ENCODE measurements at regions not wholly inside any gene's neighbourhood (a gene's known extent, or its start where the extent isn't known, plus 50 kb on each side); places are given as distances from the start of the nearest gene placed in this dataset.

DNA sequence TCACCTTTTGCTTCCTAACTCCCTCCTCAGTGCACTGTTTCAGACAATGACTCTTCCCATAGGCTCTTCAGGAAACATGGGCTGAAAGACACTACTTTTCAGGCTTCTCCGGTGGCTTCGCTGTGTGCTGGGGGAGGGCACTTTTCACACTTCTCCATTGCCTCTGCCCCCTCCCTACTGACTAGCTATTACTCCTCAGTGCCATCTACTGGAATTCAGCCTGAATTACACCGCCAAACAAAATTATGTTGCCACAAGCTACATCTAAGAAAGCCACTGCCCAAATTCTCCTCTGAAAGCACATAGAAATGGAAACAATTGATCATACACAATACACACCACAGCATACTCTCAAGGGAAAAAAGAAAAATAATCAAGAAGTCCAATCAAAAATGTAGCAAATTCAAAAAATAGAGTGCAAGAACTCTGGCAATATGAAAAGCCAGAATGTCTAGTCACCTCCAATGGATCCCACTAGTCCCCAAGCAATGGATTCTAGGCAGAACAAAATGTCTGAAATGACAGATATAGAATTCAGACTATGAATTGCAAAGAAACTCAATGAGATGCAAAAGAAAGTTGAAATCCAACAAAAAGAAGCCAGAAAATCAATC is 1139.4 kb upstream of the GYPC start:
- TF ChIP-seq, protein P1, sequence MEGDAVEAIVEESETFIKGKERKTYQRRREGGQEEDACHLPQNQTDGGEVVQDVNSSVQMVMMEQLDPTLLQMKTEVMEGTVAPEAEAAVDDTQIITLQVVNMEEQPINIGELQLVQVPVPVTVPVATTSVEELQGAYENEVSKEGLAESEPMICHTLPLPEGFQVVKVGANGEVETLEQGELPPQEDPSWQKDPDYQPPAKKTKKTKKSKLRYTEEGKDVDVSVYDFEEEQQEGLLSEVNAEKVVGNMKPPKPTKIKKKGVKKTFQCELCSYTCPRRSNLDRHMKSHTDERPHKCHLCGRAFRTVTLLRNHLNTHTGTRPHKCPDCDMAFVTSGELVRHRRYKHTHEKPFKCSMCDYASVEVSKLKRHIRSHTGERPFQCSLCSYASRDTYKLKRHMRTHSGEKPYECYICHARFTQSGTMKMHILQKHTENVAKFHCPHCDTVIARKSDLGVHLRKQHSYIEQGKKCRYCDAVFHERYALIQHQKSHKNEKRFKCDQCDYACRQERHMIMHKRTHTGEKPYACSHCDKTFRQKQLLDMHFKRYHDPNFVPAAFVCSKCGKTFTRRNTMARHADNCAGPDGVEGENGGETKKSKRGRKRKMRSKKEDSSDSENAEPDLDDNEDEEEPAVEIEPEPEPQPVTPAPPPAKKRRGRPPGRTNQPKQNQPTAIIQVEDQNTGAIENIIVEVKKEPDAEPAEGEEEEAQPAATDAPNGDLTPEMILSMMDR (IDR thresholded peaks at IDR 0.05; ENCODE audit: unreplicated experiment): peak; percentile 59
- Mint-ChIP-seq H3K27ac (ENCODE audit: low read depth, unreplicated experiment) (no peak overlapping the region), H3K4me3 (ENCODE audit: unreplicated experiment) (no peak overlapping the region), H3K4me1 (ENCODE audit: insufficient read depth, unreplicated experiment) (no peaks in the 10 kb centered on the region), H3K36me3 (ENCODE audit: insufficient read depth, unreplicated experiment) (no peaks in the 10 kb centered on the region), H3K27me3 (ENCODE audit: insufficient read depth, unreplicated experiment) (peaks cover 24% of the 10 kb centered on the region), H3K9me3 (ENCODE audit: unreplicated experiment) (no peaks in the 10 kb centered on the region)
- intact Hi-C loops (cut with micrococcal nuclease): no loop called here
- peak; percentile 47 for DNase-seq (ENCODE audit: unreplicated experiment)
- ChIA-PET CTCF (interaction anchor here (0.6 to 1.4 kb wide), 11 partner anchors 12 to 961 kb away, joined by 3 to 5 read pairs (median 3); no protein-coding TSS in a partner anchor), POLR2A (no interaction called here)
- no TSS peak for BruUV-seq (replicated peaks)

DNA sequence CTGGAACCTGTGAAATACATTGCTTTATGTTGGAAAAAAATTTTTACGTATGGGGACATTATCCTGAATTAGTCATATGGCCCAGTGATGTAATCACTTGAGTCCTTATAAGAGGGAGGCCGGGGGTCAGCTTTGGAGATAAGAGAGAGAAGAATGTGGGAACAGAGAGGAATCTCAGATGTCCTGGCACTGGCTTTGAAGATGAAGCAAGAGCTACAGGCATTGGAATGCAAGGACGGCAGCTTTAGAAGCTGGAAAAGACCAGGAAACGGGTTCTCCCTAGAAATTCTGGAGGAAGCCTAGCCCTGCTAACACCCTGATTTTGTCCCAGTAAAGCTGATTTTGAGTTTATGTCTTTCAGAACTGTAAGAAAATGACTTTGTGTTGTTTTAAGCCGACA is 1129.9 kb upstream of the GYPC start:
- TF ChIP-seq, protein P1 (IDR thresholded peaks at IDR 0.05; ENCODE audit: unreplicated experiment): no peak
- BruUV-seq (replicated peaks): no TSS peak
- H3K27me3 Mint-ChIP-seq (ENCODE audit: insufficient read depth, unreplicated experiment): peaks cover 16% of the 10 kb centered on the region
- ChIA-PET CTCF (interaction anchor here (0.6 to 0.7 kb wide), 3 partner anchors 417 to 1192 kb away, joined by 3 to 5 read pairs (median 4); no protein-coding TSS in a partner anchor), POLR2A (no interaction called here)
- no peaks in the 10 kb centered on the region for H3K4me1 Mint-ChIP-seq (ENCODE audit: insufficient read depth, unreplicated experiment)
- H3K4me3 Mint-ChIP-seq (ENCODE audit: unreplicated experiment): no peak overlapping the region
- no peaks in the 10 kb centered on the region for H3K36me3 Mint-ChIP-seq (ENCODE audit: insufficient read depth, unreplicated experiment)
- H3K27ac Mint-ChIP-seq (ENCODE audit: low read depth, unreplicated experiment): no peak overlapping the region
- H3K9me3 Mint-ChIP-seq (ENCODE audit: unreplicated experiment): peaks cover 5% of the 10 kb centered on the region
- intact Hi-C loops (cut with micrococcal nuclease): no loop called here
- no peak for DNase-seq (ENCODE audit: unreplicated experiment)

DNA sequence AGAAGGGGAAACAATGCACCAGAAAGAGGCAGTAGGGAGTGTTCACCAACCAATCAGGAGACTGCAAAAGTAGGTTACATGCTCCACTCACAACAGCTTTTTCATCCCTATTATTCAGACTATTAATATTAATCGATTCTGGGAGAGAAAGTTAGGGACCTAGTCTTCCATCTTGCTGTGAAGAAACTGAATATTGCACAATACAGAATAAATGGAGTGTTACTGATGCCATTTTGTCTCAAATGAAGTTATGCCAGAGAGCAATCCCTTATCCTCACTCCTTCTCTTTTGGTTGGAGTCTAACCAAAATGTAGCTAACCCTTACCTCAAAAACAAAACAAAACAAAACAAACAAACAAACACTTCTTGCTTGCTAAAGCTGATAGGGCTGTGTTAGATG is 1120.9 kb upstream of the GYPC start:
- BruUV-seq (replicated peaks): no TSS peak
- Mint-ChIP-seq H3K4me1 (ENCODE audit: insufficient read depth, unreplicated experiment) (no peaks in the 10 kb centered on the region), H3K36me3 (ENCODE audit: insufficient read depth, unreplicated experiment) (no peaks in the 10 kb centered on the region)

DNA sequence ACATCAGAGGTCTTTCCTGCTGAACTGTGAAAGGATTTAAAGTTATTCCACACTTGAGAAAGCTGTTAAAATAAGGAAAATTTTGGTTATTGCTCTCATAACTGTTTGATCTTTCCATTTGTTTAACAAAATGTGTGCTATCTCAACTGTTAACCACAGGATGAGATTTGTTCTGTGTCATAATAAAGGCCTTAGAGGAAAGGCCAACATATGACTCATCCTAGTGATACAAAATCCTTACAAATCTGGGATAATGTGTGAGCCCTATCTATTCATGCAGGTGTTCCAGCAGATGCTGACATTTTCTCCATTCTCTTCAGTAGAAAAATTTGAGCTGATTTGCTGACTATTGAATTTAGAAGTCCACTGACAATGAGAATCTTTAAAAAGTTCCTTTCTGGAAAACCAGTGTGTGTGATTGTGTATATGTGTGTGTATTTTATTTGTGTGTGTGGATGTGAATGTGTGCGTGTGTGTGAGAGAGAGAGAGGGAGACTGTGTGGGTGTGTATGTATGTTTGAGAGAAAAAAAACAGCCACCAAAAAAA is 1111.9 kb upstream of the GYPC start:
- Mint-ChIP-seq H3K9me3 (ENCODE audit: unreplicated experiment) (no peaks in the 10 kb centered on the region), H3K36me3 (ENCODE audit: insufficient read depth, unreplicated experiment) (no peaks in the 10 kb centered on the region), H3K27ac (ENCODE audit: low read depth, unreplicated experiment) (no peak overlapping the region), H3K4me1 (ENCODE audit: insufficient read depth, unreplicated experiment) (no peaks in the 10 kb centered on the region), H3K27me3 (ENCODE audit: insufficient read depth, unreplicated experiment) (peaks cover 11% of the 10 kb centered on the region), H3K4me3 (ENCODE audit: unreplicated experiment) (no peak overlapping the region)
- intact Hi-C loops (cut with micrococcal nuclease): no loop called here
- peak; percentile 22 for DNase-seq (ENCODE audit: unreplicated experiment)
- BruUV-seq (replicated peaks): no TSS peak
- TF ChIP-seq, protein P1 (IDR thresholded peaks at IDR 0.05; ENCODE audit: unreplicated experiment): no peak
- POLR2A ChIA-PET: no interaction called here
- CTCF ChIA-PET: no interaction called here

More for the DNA sequence above, 1120.9 kb upstream of the GYPC start:
- ChIA-PET CTCF (interaction anchor here (0.6 to 0.7 kb wide), 2 partner anchors 24 to 213 kb away, joined by 3 read pairs; no protein-coding TSS in a partner anchor), POLR2A (interaction anchor here (0.7 kb wide), 1 partner anchor 376 kb away, joined by 3 read pairs; no protein-coding TSS in a partner anchor)
- intact Hi-C loops (cut with micrococcal nuclease): no loop called here
- H3K4me3 Mint-ChIP-seq (ENCODE audit: unreplicated experiment): no peak overlapping the region
- H3K27ac Mint-ChIP-seq (ENCODE audit: low read depth, unreplicated experiment): no peak overlapping the region
- DNase-seq (ENCODE audit: unreplicated experiment): no peak
- H3K27me3 Mint-ChIP-seq (ENCODE audit: insufficient read depth, unreplicated experiment): peaks cover 15% of the 10 kb centered on the region
- TF ChIP-seq, protein P1 (IDR thresholded peaks at IDR 0.05; ENCODE audit: unreplicated experiment): no peak
- peaks cover 8% of the 10 kb centered on the region for H3K9me3 Mint-ChIP-seq (ENCODE audit: unreplicated experiment)

Measured in MCF 10A (cell line).